T-helper 1 cell treated with Interleukin-12 subunit alpha and Interleukin-12 subunit beta and Interleukin-4 antibody, amounts not matched to agents 30 μg/mL and 1 μg/mL, for 36 hours (primary cell): ENCODE measurements at regions not wholly inside any gene's neighbourhood (a gene's known extent, or its start where the extent isn't known, plus 50 kb on each side); places are given as distances from the start of the nearest gene placed in this dataset.
"Not testable (repeated sequence)": the region's sequence is repeated elsewhere in the genome, so short reads cannot be mapped to it uniquely, and the experiment has no call there.

Source experiments
- H3K27ac Mint-ChIP-seq: one replicate; pipeline ENCODE4 v1.8.0; 2021; ENCODE audit warnings: mild to moderate bottlenecking, mixed read lengths
- H3K27me3 Mint-ChIP-seq: one replicate; pipeline ENCODE4 v1.8.0; 2021; ENCODE audit warnings: low read depth, mixed read lengths
- H3K36me3 Mint-ChIP-seq: one replicate; pipeline ENCODE4 v1.8.0; 2021; ENCODE audit warnings: low read depth, mixed read lengths
- H3K4me1 Mint-ChIP-seq: one replicate; pipeline ENCODE4 v1.8.0; 2021; ENCODE audit warnings: low read depth, mixed read lengths
- H3K4me3 Mint-ChIP-seq: one replicate; pipeline ENCODE4 v1.8.0; 2021; ENCODE audit warnings: mild to moderate bottlenecking, moderate library complexity, mixed read lengths
- H3K9me3 Mint-ChIP-seq: one replicate; pipeline ENCODE4 v1.8.0; 2021; ENCODE audit warnings: mixed read lengths

DNA sequence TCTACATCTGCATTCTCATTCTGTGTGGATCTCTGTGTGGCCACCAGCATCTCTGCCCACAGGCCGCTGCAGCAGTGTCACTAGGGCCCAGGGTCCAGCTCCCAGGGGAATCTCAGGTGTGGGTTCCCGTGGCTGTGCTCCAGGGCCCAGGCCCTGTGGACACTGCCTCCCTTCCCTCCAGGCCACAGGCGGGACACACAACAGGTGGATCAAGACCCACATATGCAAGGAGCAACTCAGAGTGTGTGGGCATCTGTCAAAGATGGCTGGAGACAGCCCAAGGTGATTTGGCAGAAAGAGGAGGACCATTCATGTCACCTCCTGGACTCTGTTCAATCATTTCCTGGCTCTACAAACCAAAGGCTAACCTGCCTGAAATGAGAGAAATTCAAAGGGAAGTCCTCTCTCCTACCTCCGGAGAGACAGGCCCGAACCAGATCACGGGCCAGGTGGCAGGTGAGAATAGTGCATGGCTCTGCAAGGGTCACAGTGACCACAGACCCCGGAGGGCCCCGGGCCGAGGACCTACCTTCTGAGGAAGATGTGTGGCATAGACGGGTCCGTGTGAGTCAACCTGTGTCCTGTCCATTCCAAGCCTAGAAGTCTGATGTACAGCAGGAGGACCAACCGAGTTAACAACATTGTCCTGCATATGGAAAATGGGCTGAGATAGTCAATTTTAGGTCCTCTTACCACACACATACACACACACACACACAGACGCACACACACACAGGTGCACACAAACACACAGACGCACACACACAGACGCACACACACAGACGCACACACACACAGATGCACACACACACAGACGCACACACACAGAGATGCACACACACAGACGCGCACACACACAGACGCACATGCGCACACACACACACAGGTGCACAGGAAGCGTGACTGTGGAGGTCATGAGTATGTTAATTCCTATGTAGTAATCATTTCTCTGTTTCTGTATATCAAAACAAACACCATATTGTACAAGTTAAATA is 1068.5 kb downstream of the BRD1 start:
- Mint-ChIP-seq H3K36me3 (no peaks in the 10 kb centered on the region), H3K4me1 (no peaks in the 10 kb centered on the region), H3K27me3 (no peaks in the 10 kb centered on the region), H3K4me3 (no peak overlapping the region), H3K9me3 (no peaks in the 10 kb centered on the region), H3K27ac (no peak overlapping the region)

DNA sequence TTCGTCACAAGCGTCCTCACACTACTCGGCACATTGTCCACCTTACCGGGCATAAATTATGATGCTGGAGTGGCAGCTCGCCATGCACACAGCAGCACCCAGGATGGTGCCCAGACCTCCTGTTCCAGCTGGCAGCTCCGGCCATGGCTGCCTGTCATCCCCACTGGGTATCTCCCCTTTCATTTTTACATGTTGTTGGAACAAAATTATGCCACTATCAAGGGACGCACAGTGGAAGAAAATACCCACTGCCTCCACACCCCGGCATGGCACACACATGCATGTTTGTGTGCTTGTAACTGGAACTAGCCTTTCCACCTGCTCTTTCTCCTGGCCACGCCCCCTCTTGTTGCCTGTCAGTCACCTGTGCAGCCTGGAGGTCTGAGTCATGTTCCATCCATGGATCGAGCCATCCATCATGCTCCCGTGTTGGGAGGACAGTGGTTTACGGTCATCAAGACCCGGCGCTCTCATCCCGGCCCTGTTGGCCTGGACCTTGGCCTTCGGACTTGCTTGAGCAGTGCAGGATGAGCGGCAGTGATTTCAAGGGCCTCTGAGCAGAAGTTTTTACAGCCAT is 1069.6 kb downstream of the BRD1 start:
- no peaks in the 10 kb centered on the region for H3K9me3 Mint-ChIP-seq
- H3K27ac Mint-ChIP-seq = no peak overlapping the region
- no peaks in the 10 kb centered on the region for H3K36me3 Mint-ChIP-seq
- H3K4me1 Mint-ChIP-seq = no peaks in the 10 kb centered on the region
- H3K27me3 Mint-ChIP-seq = no peaks in the 10 kb centered on the region
- H3K4me3 Mint-ChIP-seq = no peak overlapping the region

GRCh38 chr22:48757581-48757980 is 1070.1 kb downstream of the BRD1 start:
- H3K27ac Mint-ChIP-seq = no peak overlapping the region
- H3K4me1 Mint-ChIP-seq = no peaks in the 10 kb centered on the region
- no peaks in the 10 kb centered on the region for H3K9me3 Mint-ChIP-seq
- no peaks in the 10 kb centered on the region for H3K36me3 Mint-ChIP-seq
- H3K4me3 Mint-ChIP-seq = no peak overlapping the region
- no peaks in the 10 kb centered on the region for H3K27me3 Mint-ChIP-seq

- H3K27ac Mint-ChIP-seq, H3K36me3 Mint-ChIP-seq, H3K9me3 Mint-ChIP-seq, H3K4me3 Mint-ChIP-seq, H3K27me3 Mint-ChIP-seq, H3K4me1 Mint-ChIP-seq: not testable (repeated sequence)
These were observed 1070.5 kb downstream of the BRD1 start for GRCh38 chr22:48757135-48757534.

DNA sequence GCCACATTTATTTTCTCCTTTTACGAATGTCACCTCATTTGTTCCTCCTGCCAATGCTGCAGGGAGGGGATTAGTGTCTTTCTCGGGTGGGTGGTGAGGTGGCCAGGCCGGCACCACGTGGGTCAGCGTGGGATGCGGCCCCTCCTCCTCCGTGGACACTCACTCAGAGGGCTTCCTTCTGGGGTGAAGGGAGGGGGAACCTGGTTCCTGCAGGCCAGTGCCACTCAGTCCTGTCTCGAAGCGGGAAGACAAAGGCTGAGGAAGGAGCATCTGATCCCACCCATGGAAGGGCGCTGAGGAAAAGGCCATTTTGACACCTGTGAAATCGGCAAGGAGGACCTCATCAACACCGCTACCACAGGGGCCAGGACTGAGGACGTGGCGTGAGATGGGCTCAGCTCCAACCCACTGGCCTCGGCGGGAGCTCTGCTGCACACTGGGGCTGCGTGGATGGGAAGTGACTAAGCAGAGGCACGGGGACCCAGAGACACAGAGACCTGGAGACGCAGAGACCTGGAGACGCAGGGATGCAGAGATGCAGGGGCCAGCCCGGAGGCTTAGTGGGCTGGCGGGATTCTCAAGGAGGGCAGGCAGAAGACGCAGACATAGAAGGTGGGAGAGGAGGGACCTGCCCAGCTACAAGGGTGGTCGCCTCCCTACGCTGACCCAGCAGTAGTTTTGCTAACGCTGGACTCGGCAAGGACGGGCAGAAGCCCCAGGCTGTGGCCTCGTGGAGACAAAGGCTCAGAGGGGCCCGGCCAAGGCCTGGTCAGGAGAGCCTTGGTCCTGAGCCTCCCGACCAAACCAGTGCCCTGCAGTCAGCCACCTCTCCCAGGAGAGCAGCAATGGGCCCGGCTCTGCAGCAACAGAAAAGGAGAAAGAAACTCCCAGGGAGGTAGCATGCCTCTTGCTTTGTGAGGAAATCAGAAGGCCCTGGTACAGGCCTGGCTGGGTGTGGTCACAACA is 1071.2 kb downstream of the BRD1 start:
- no peaks in the 10 kb centered on the region for H3K4me1 Mint-ChIP-seq
- H3K4me3 Mint-ChIP-seq = no peak overlapping the region
- H3K27ac Mint-ChIP-seq = no peak overlapping the region
- H3K27me3 Mint-ChIP-seq = no peaks in the 10 kb centered on the region
- no peaks in the 10 kb centered on the region for H3K36me3 Mint-ChIP-seq
- no peaks in the 10 kb centered on the region for H3K9me3 Mint-ChIP-seq

DNA sequence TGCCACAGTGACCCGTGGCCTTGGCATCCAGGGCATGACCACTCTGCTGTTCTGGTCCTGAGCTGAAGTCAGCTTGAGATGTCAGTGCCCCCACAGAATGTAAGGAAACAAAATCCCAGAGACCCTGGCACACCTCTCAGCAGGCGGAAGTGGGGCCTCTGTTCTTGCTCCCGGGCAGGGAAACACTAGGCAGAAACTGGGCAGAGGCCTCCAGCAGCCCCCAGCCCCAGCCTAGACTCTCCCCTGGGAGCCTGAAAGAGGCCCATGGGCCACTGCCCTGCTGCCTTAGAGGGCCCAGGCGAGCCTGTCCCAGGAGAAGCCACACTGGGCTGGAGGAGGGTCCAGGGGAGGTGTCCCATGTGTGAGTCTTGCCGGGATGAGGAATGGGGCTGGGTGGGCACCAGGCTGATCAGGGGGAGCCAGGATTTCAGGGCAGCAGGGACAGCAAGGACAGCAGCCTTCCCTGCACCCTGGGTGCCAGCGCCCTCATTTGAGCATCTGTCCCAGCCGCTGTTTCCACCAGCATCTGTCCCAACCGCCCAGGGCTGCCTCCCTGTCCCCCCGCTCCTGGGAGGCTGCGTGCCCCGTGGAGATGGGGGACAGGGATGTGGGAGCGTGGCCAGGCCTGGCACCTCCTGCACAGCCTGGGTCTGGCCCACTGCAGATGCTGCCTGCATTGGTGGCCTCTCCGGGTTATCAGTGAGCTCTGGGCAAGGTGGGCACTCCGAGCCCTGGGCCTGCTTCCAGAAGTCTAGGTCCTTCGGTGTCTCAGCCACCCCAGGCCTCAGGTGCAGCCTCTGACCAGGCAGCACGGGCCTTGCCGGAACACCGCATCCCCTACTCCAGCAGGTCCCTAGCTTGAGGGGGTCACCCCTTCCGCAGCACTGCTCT is 1072.4 kb downstream of the BRD1 start:
- no peaks in the 10 kb centered on the region for H3K4me1 Mint-ChIP-seq
- H3K27me3 Mint-ChIP-seq = no peaks in the 10 kb centered on the region
- H3K36me3 Mint-ChIP-seq = no peaks in the 10 kb centered on the region
- no peak overlapping the region for H3K27ac Mint-ChIP-seq
- no peaks in the 10 kb centered on the region for H3K9me3 Mint-ChIP-seq
- no peak overlapping the region for H3K4me3 Mint-ChIP-seq

DNA sequence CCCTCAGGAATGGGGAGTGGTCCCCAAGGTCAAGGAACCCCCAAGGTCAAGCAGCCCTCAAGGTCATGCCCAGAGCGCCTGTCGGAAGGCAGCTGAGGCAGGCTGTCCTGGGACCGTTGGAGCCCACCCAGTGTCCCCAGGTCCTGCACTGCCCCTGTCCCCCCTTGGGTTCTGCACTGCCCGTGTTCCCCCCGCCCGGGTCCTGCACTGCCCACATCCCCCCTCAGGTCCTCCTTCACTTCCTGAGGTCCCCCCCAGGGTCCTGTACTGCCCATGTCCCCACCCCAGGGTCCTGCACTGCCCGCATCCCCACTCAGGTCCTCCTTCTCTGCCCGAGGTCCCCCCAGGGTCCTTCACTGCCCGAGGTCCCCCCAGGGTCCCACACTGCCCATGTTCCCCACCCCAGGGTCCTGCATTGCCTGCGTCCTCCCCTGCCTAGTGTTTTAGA is 1073.0 kb downstream of the BRD1 start:
- H3K27me3 Mint-ChIP-seq = no peaks in the 10 kb centered on the region
- H3K27ac Mint-ChIP-seq = no peak overlapping the region
- no peaks in the 10 kb centered on the region for H3K36me3 Mint-ChIP-seq
- no peaks in the 10 kb centered on the region for H3K9me3 Mint-ChIP-seq
- no peak overlapping the region for H3K4me3 Mint-ChIP-seq
- no peaks in the 10 kb centered on the region for H3K4me1 Mint-ChIP-seq

GRCh38 chr22:48753752-48754517 is 1073.7 kb downstream of the BRD1 start:
- no peak overlapping the region for H3K4me3 Mint-ChIP-seq
- H3K27ac Mint-ChIP-seq = no peak overlapping the region
- no peaks in the 10 kb centered on the region for H3K36me3 Mint-ChIP-seq
- H3K4me1 Mint-ChIP-seq = no peaks in the 10 kb centered on the region
- H3K27me3 Mint-ChIP-seq = no peaks in the 10 kb centered on the region
- no peaks in the 10 kb centered on the region for H3K9me3 Mint-ChIP-seq

DNA sequence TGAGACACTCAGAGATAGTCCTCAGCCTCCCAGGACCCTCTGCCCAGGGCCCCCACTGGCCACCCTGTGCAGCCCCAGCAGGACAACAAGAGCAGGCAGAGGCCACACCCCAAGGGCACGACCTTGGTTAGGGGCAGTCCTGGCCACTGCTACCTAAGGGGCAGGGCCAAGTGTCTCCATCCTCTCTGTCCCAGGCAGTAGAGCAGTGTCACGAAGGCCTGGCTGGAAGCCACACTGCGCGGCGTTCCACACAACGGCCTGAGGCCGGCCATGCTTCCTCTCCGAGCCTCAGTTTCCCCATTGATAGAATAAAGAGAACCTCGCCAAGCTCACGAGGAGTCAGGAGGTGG is 1074.3 kb downstream of the BRD1 start:
- Mint-ChIP-seq H3K4me3 (no peak overlapping the region), H3K27me3 (no peaks in the 10 kb centered on the region), H3K27ac (no peak overlapping the region), H3K4me1 (no peaks in the 10 kb centered on the region), H3K9me3 (no peaks in the 10 kb centered on the region), H3K36me3 (no peaks in the 10 kb centered on the region)

- Mint-ChIP-seq H3K4me1 (no peaks in the 10 kb centered on the region), H3K9me3 (no peaks in the 10 kb centered on the region), H3K27me3 (no peaks in the 10 kb centered on the region), H3K27ac (no peak overlapping the region), H3K36me3 (no peaks in the 10 kb centered on the region), H3K4me3 (no peak overlapping the region)
These were observed 1075.0 kb downstream of the BRD1 start for GRCh38 chr22:48752451-48753380.

DNA sequence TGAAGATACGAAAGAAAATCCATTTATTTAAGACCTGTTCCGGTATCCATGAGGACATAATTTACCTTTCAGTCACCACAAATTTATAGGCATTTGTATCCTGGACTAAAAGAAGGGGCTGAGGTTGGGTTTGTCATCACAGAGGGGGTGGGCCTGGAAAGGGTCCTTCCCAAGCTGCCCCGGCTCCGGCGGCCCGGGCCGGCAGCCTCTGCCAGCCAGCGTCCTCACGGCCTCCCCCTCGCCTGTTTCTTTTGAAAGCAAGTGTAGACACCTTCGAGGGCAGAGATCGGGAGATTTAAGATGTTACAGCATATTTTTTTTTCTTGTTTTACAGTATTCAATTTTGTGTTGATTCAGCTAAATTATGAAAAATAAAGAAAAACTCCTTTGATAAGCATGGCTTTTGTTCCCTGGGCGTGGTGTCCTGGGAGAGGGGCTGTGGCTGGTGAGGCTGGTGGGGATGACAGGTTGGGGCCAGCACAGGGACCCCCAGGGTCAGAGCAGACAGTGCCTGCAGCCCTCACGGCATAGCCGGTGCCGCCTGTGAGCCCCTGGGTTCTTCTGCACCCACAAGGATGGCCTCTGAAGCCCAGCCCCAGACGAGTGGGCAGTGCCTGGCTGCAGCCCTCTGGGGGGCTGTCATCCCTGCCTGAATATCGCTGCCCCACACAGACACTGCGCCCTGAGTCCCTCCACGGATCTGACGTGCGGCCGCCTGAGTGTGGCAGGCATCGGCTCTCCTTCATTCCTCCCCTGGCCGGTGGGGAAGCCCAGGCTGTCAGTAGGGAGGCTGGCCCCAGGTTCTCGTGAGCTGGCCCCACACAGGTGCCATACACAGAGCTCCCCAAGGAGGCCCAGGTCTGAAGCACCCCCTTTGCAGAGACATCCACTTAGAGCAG is 1075.9 kb downstream of the BRD1 start:
- Mint-ChIP-seq H3K4me3 (no peak overlapping the region), H3K36me3 (no peaks in the 10 kb centered on the region), H3K27me3 (no peaks in the 10 kb centered on the region), H3K27ac (no peak overlapping the region), H3K9me3 (no peaks in the 10 kb centered on the region), H3K4me1 (no peaks in the 10 kb centered on the region)
